Trophoblast cell (in vitro differentiated cells and primary cell): ENCODE measurements at regions not wholly inside any gene's neighbourhood (a gene's known extent, or its start where the extent isn't known, plus 50 kb on each side); places are given as distances from the start of the nearest gene placed in this dataset.

ENCODE experiments used
- DNase-seq, 2 donors: peaks; one replicate each; pipeline ENCODE4 v3.0.0-alpha.2; 2016
- H2AFZ ChIP-seq: 2 replicates; pipeline ENCODE4 v1.6.1; 2013; ENCODE audit warnings: low read length, moderate library complexity, mild to moderate bottlenecking; ENCODE audit not compliant: insufficient read depth, poor library complexity
- H2AK5ac ChIP-seq: 2 replicates; pipeline ENCODE4 v1.6.1; 2013; ENCODE audit warnings: mild to moderate bottlenecking, low read length
- H2BK120ac ChIP-seq: 2 replicates; pipeline ENCODE4 v1.6.1; 2013; ENCODE audit warnings: low read length, mild to moderate bottlenecking, moderate library complexity; ENCODE audit not compliant: insufficient read depth, poor library complexity
- H2BK12ac ChIP-seq: 2 replicates; pipeline ENCODE4 v1.6.1; 2013; ENCODE audit warnings: mild to moderate bottlenecking, low read length, moderate library complexity
- H2BK5ac ChIP-seq: 2 replicates; pipeline ENCODE4 v1.6.1; 2013; ENCODE audit warnings: low read length, low read depth, moderate library complexity, mild to moderate bottlenecking; ENCODE audit not compliant: poor library complexity
- H3K14ac ChIP-seq: 2 replicates; pipeline ENCODE4 v1.6.1; 2013; ENCODE audit warnings: mild to moderate bottlenecking, low read length
- H3K18ac ChIP-seq: 2 replicates; pipeline ENCODE4 v1.6.1; 2013; ENCODE audit warnings: mild to moderate bottlenecking, low read length
- H3K23ac ChIP-seq: 2 replicates; pipeline ENCODE4 v1.6.1; 2013; ENCODE audit warnings: low read length
- H3K27ac ChIP-seq: 2 replicates; pipeline ENCODE4 v1.5.1; 2013; ENCODE audit warnings: low read depth, mild to moderate bottlenecking, inconsistent platforms, low read length, moderate library complexity
- H3K27me3 ChIP-seq: 2 replicates; pipeline ENCODE4 v1.6.1; 2013; ENCODE audit warnings: inconsistent platforms, mild to moderate bottlenecking, low read length, moderate library complexity; ENCODE audit not compliant: insufficient read depth
- H3K36me3 ChIP-seq, 2 experiments: 1 replicate in 1 of 2; 2 replicates in 1 of 2; pipeline ENCODE4 v1.6.1; 2013; ENCODE audit warnings: low read length in 2 of 2, mild to moderate bottlenecking in 2 of 2, moderate library complexity in 1 of 2; ENCODE audit not compliant: insufficient read depth in 2 of 2, control insufficient read depth in 1 of 2
- H3K4ac ChIP-seq: 2 replicates; pipeline ENCODE4 v1.6.1; 2013; ENCODE audit warnings: low read depth, mild to moderate bottlenecking, low read length, moderate library complexity
- H3K4me1 ChIP-seq, 2 experiments: 1 replicate in 1 of 2; 2 replicates in 1 of 2; pipeline ENCODE4 v1.6.1; 2013; ENCODE audit warnings: low read length in 2 of 2, mild to moderate bottlenecking in 2 of 2, moderate library complexity in 1 of 2; ENCODE audit not compliant: insufficient read depth in 2 of 2, control insufficient read depth in 1 of 2
- H3K4me2 ChIP-seq: 2 replicates; pipeline ENCODE4 v1.6.1; 2013; ENCODE audit warnings: inconsistent platforms, mild to moderate bottlenecking, low read length, moderate library complexity
- H3K4me3 ChIP-seq: 2 replicates; pipeline ENCODE4 v1.5.1; 2013; ENCODE audit warnings: mild to moderate bottlenecking, low read depth, low read length, inconsistent platforms
- H3K79me1 ChIP-seq: one replicate; pipeline ENCODE4 v1.6.1; 2013; ENCODE audit warnings: low read length
- H3K79me2 ChIP-seq: 2 replicates; pipeline ENCODE4 v1.6.1; 2013; ENCODE audit warnings: low read length, mild to moderate bottlenecking; ENCODE audit not compliant: control insufficient read depth, insufficient read depth, poor library complexity
- H3K9ac ChIP-seq: 2 replicates; pipeline ENCODE4 v1.6.1; 2013; ENCODE audit warnings: mild to moderate bottlenecking, low read length
- H3K9me3 ChIP-seq: 2 replicates; pipeline ENCODE4 v1.6.1; 2013; ENCODE audit warnings: low read depth, mild to moderate bottlenecking, control low read depth, inconsistent platforms, low read length; ENCODE audit not compliant: insufficient read depth
- H4K12ac ChIP-seq: 2 replicates; pipeline ENCODE4 v1.6.1; 2013; ENCODE audit warnings: low read depth, mild to moderate bottlenecking, low read length, moderate library complexity
- H4K8ac ChIP-seq: 2 replicates; pipeline ENCODE4 v1.6.1; 2013; ENCODE audit warnings: low read depth, mild to moderate bottlenecking, low read length, moderate library complexity
- H4K91ac ChIP-seq: one replicate; pipeline ENCODE4 v1.6.1; 2013; ENCODE audit warnings: low read depth, mild to moderate bottlenecking, low read length, moderate library complexity
- WGBS: extraction: QIAGEN DNeasy Blood & Tissue Kit; methylation state at CpG from one replicate; pipeline ENCODE4 v1.1.7; 2013; ENCODE audit warnings: missing lambda C conversion rate; ENCODE audit not compliant: insufficient read length, insufficient coverage; ENCODE audit errors: extremely low coverage; 5-methylcytosine and 5-hydroxymethylcytosine counted together

DNA sequence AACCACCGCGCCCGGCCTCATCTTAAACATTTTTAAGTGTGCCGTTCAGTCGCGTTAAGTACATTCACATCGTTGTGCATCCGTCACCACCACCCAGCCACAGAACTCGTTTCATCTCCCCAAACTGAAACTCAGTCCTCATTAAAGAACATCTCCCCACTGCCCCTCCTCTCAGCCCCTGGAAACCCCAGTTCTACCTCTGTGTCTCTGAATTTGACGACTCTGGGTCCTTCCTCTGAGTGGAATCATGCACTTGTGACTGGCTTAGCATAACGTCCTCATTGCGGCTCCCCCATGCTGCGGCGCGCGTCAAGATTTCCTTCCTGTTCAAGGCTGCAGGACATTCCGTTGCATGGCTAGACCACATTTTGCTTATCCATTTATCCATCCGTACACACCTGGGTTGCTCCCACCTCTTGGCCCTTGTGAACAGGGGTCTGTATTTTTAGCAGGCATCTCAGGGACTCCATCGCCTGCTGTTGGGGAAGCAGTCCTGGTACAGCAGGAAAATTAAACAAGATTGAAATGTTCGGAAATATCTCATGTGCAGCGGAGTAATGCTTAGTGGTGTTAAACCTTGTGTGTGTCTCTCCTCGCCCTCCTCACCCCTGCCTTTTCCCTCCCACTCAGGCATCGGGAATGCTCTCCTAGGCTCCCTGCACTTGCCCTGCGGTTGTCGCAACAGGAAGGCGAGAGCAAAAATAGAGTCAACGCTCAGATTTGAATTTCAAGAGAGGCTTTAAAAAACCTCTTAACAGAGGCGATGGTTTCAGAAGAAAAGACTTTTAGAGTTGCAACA lies 127.9 kb downstream of the PXDC1 start:
- no peak overlapping the region for H2BK120ac ChIP-seq
- no peak overlapping the region for H3K4me3 ChIP-seq
- WGBS = no CpG with 5 or more reads among the region's 28 CpGs
- H3K79me1 ChIP-seq = no peaks in the 10 kb centered on the region
- no peak overlapping the region for H2AK5ac ChIP-seq
- H3K4me1 ChIP-seq = peaks cover 0 to 5% of the 10 kb centered on the region in 2 experiments
- no peak overlapping the region for H4K8ac ChIP-seq
- H3K14ac ChIP-seq = no peak overlapping the region
- no peaks in the 10 kb centered on the region for H3K27me3 ChIP-seq
- H3K4ac ChIP-seq = no peak overlapping the region
- no peak for DNase-seq
- no peaks in the 10 kb centered on the region for H3K36me3 ChIP-seq
- H2BK5ac ChIP-seq = no peak overlapping the region
- no peak overlapping the region for H3K4me2 ChIP-seq
- H4K12ac ChIP-seq = no peak overlapping the region
- H2AFZ ChIP-seq = no peak overlapping the region
- H3K23ac ChIP-seq = no peak overlapping the region
- no peak overlapping the region for H3K27ac ChIP-seq
- H4K91ac ChIP-seq = no peak overlapping the region
- no peak overlapping the region for H3K9ac ChIP-seq
- no peak overlapping the region for H2BK12ac ChIP-seq
- H3K18ac ChIP-seq = no peak overlapping the region
- no peaks in the 10 kb centered on the region for H3K79me2 ChIP-seq
- H3K9me3 ChIP-seq = peaks cover 3% of the 10 kb centered on the region

DNA sequence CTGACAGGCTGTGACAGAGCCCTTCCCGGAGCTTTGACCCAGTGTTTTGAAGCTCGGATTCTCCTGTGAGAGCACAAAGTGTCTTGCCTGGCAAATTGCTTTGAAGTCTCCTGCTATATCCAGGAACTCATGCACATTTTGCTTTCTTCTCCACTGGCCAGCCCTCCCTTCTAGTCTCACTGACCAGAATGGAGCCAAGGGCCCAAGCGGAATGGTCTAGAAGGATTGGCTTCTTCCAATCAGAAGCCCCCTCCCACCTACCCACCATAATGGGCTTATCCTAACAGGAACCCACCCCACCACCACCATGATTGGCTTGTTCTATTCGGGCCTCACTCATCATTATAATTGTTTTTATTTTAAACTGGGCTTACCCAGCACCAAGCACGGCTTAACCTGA lies 130.1 kb downstream of the PXDC1 start:
- H3K23ac ChIP-seq = no peak overlapping the region
- H3K4ac ChIP-seq = no peak overlapping the region
- H3K14ac ChIP-seq = no peak overlapping the region
- no peak overlapping the region for H3K18ac ChIP-seq
- no peak overlapping the region for H3K4me2 ChIP-seq
- no peak overlapping the region for H2BK12ac ChIP-seq
- H3K9ac ChIP-seq = no peak overlapping the region
- H4K12ac ChIP-seq = no peak overlapping the region
- H3K4me1 ChIP-seq = peaks cover 9 to 13% of the 10 kb centered on the region in 2 experiments
- H4K8ac ChIP-seq = no peak overlapping the region
- H3K27ac ChIP-seq = no peak overlapping the region
- no peak overlapping the region for H2AK5ac ChIP-seq
- no peak overlapping the region for H2BK120ac ChIP-seq
- peaks cover 3% of the 10 kb centered on the region for H3K9me3 ChIP-seq
- WGBS = no CpG with 5 or more reads among the region's 5 CpGs
- DNase-seq = no peak
- H4K91ac ChIP-seq = no peak overlapping the region
- no peaks in the 10 kb centered on the region for H3K36me3 ChIP-seq
- H3K27me3 ChIP-seq = no peaks in the 10 kb centered on the region
- H3K79me2 ChIP-seq = no peaks in the 10 kb centered on the region
- H3K79me1 ChIP-seq = peaks cover 3% of the 10 kb centered on the region
- no peak overlapping the region for H2AFZ ChIP-seq
- no peak overlapping the region for H3K4me3 ChIP-seq
- no peak overlapping the region for H2BK5ac ChIP-seq

DNA sequence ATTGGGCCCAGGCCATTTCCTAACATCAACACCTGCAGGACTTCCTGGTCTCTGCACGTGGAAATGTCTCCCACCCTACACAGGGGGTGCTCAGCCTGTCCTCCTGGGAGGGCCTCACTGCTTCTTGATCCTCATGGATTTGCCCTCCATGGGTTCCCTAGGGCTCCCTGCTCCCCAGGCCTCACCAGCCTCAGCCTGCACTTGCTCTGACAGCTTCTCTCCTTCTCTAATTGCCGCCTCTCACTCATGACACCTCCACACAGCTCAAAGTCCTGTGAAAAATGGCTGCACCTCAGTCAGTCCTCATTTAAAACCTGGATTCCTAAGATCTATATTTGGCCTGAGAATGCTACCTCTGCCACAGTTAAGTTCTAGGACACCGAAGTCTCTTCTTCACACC lies 130.6 kb downstream of the PXDC1 start:
- peaks cover 9 to 13% of the 10 kb centered on the region in 2 experiments for H3K4me1 ChIP-seq
- H3K4me2 ChIP-seq = no peak overlapping the region
- peaks cover 3% of the 10 kb centered on the region for H3K79me1 ChIP-seq
- H2AFZ ChIP-seq = no peak overlapping the region
- no peak overlapping the region for H3K27ac ChIP-seq
- no peak overlapping the region for H2BK12ac ChIP-seq
- H3K23ac ChIP-seq = no peak overlapping the region
- no peaks in the 10 kb centered on the region for H3K79me2 ChIP-seq
- H2BK120ac ChIP-seq = no peak overlapping the region
- H4K12ac ChIP-seq = no peak overlapping the region
- no peak overlapping the region for H3K4ac ChIP-seq
- H2BK5ac ChIP-seq = no peak overlapping the region
- no peaks in the 10 kb centered on the region for H3K27me3 ChIP-seq
- no peak overlapping the region for H3K18ac ChIP-seq
- DNase-seq = no peak
- H3K9ac ChIP-seq = no peak overlapping the region
- no peak overlapping the region for H3K4me3 ChIP-seq
- no peak overlapping the region for H4K91ac ChIP-seq
- no CpG with 5 or more reads among the region's 3 CpGs for WGBS
- peaks cover 3% of the 10 kb centered on the region for H3K9me3 ChIP-seq
- H3K36me3 ChIP-seq = no peaks in the 10 kb centered on the region
- H2AK5ac ChIP-seq = no peak overlapping the region
- no peak overlapping the region for H3K14ac ChIP-seq
- H4K8ac ChIP-seq = no peak overlapping the region

DNA sequence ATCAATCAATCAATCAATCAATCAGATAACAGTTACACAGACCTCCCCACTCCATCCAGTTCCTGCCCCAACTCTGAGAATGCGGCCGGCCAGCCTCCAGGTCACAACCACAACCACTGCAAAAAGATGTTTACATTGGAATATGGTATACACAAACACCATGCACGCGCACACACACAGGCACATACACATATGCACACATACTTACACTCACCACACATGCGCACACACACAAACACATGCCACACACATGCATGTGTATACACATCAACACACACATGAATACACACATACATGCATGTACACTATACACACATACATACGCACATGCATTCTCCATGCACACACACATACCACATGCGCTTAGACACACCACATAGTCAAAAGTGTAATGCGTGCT lies 131.1 kb downstream of the PXDC1 start:
- no CpG with 5 or more reads among the region's 8 CpGs for WGBS
- H3K27ac ChIP-seq = no peak overlapping the region

More for the DNA sequence above, 131.1 kb downstream of the PXDC1 start:
- Histone ChIP-seq H3K79me1 (peaks cover 3% of the 10 kb centered on the region), H4K91ac (no peak overlapping the region), H3K18ac (no peak overlapping the region), H3K14ac (no peak overlapping the region), H4K12ac (no peak overlapping the region), H2AK5ac (no peak overlapping the region), H3K9ac (no peak overlapping the region), H3K4me1 (peaks cover 9 to 13% of the 10 kb centered on the region in 2 experiments), H2BK120ac (no peak overlapping the region), H3K27me3 (no peaks in the 10 kb centered on the region), H3K79me2 (no peaks in the 10 kb centered on the region), H4K8ac (no peak overlapping the region), H3K9me3 (peaks cover 3% of the 10 kb centered on the region), H2AFZ (no peak overlapping the region), H3K36me3 (no peaks in the 10 kb centered on the region), H3K23ac (no peak overlapping the region), H2BK5ac (no peak overlapping the region), H3K4ac (no peak overlapping the region), H3K4me2 (no peak overlapping the region), H2BK12ac (no peak overlapping the region), H3K4me3 (no peak overlapping the region)
- DNase-seq = no peak
